DMS79 (cell line): ENCODE measurements at regions not wholly inside any gene's neighbourhood (a gene's known extent, or its start where the extent isn't known, plus 50 kb on each side); places are given as distances from the start of the nearest gene placed in this dataset.
A peak's percentile ranks its signal among the peaks of the same experiment; 100 is the strongest.

Experiments used
- DNase-seq: peaks from one replicate; lab custom pipeline; 2025; lab: John Stamatoyannopoulos, UW

GRCh38 chr1:188425687-188426086 lies 1596.9 kb downstream of the PLA2G4A start:
- DNase-seq, result no peak

GRCh38 chr1:188426561-188426960 lies 1597.8 kb downstream of the PLA2G4A start:
- DNase-seq, result no peak

- no peak for DNase-seq
Observed at GRCh38 chr1:188427642-188428041, 1598.9 kb downstream of the PLA2G4A start.

- DNase-seq, result no peak
Observed at GRCh38 chr1:188429386-188429785, 1600.6 kb downstream of the PLA2G4A start.

GRCh38 chr1:188432427-188432826 lies 1603.7 kb downstream of the PLA2G4A start:
- DNase-seq, result no peak

GRCh38 chr1:188433425-188433824 lies 1604.7 kb downstream of the PLA2G4A start:
- DNase-seq, result no peak

- DNase-seq, result no peak
Observed at GRCh38 chr1:188444526-188444925, 1615.8 kb downstream of the PLA2G4A start.

- DNase-seq, result no peak
Observed at GRCh38 chr1:188462837-188463236, 1634.1 kb downstream of the PLA2G4A start.

GRCh38 chr1:188463919-188464318 lies 1635.2 kb downstream of the PLA2G4A start:
- no peak for DNase-seq

GRCh38 chr1:188466539-188466938 lies 1637.8 kb downstream of the PLA2G4A start:
- no peak for DNase-seq

- no peak for DNase-seq
Observed at GRCh38 chr1:188476606-188477005, 1647.9 kb downstream of the PLA2G4A start.

- DNase-seq, result no peak
Observed at GRCh38 chr1:188489336-188490112, 1660.8 kb downstream of the PLA2G4A start.

- DNase-seq, result no peak
Observed at GRCh38 chr1:188496506-188496905, 1667.8 kb downstream of the PLA2G4A start.

- no peak for DNase-seq
Observed at GRCh38 chr1:188497020-188497419, 1668.3 kb downstream of the PLA2G4A start.

- DNase-seq, result no peak
Observed at GRCh38 chr1:188499690-188500089, 1670.9 kb downstream of the PLA2G4A start.

- peak; percentile 29 for DNase-seq
Observed at GRCh38 chr1:188514917-188515316, 1686.2 kb downstream of the PLA2G4A start.

GRCh38 chr1:188517139-188517538 lies 1688.4 kb downstream of the PLA2G4A start:
- no peak for DNase-seq

GRCh38 chr1:188551176-188551575 lies 1722.4 kb downstream of the PLA2G4A start:
- DNase-seq, result no peak

- no peak for DNase-seq
Observed at GRCh38 chr1:188557053-188557452, 1728.3 kb downstream of the PLA2G4A start.

- DNase-seq, result no peak
Observed at GRCh38 chr1:188582911-188583532, 1754.3 kb downstream of the PLA2G4A start.

- DNase-seq, result no peak
Observed at GRCh38 chr1:188584119-188584518, 1755.4 kb downstream of the PLA2G4A start.

GRCh38 chr1:188590641-188591040 lies 1761.9 kb downstream of the PLA2G4A start:
- DNase-seq, result no peak

- DNase-seq, result no peak
Observed at GRCh38 chr1:188594542-188595235, 1765.9 kb downstream of the PLA2G4A start.
